Fibroblast of lung (primary cell): ENCODE measurements at regions not wholly inside any gene's neighbourhood (a gene's known extent, or its start where the extent isn't known, plus 50 kb on each side); places are given as distances from the start of the nearest gene placed in this dataset.

Source experiments
- DNase-seq, 2 donors: peaks; one replicate each; pipeline versions ENCODE4 v3.0.0 to v3.0.0-alpha.2; 2010; ENCODE audit warnings: low read depth in 2 of 2
- H2AFZ ChIP-seq: 2 replicates; pipeline ENCODE4 v1.5.1; 2012; ENCODE audit warnings: low read length, control low read depth, inconsistent platforms
- H3K27ac ChIP-seq: 2 replicates; pipeline ENCODE4 v1.5.1; 2011; ENCODE audit warnings: low read length, control low read depth; ENCODE audit not compliant: insufficient read depth
- H3K27me3 ChIP-seq: 2 replicates; pipeline ENCODE4 v1.5.1; 2011; ENCODE audit warnings: mild to moderate bottlenecking, low read length; ENCODE audit not compliant: control insufficient read depth, insufficient read depth
- H3K36me3 ChIP-seq: 2 replicates; pipeline ENCODE4 v1.5.1; 2011; ENCODE audit warnings: low read length; ENCODE audit not compliant: control insufficient read depth, insufficient read depth
- H3K4me1 ChIP-seq: 2 replicates; pipeline ENCODE4 v1.5.1; 2011; ENCODE audit warnings: low read length; ENCODE audit not compliant: control insufficient read depth, insufficient read depth; ENCODE audit errors: extremely low read depth
- H3K4me2 ChIP-seq: 2 replicates; pipeline ENCODE4 v1.5.1; 2011; ENCODE audit warnings: low read length, control low read depth; ENCODE audit not compliant: insufficient read depth; ENCODE audit errors: extremely low read depth
- H3K4me3 ChIP-seq, 4 experiments: fragments of 200-600 bp in 1 of 4; sonication (generic) in 1 of 4; replicated peaks in 1 of 4; 2 replicates each; pipeline ENCODE4 v1.5.1; 2011 to 2016; ENCODE audit warnings: low read length in 4 of 4, low read depth in 3 of 4, mild to moderate bottlenecking in 3 of 4, control low read depth in 2 of 4, inconsistent platforms in 1 of 4, mixed read lengths in 1 of 4; ENCODE audit not compliant: insufficient read depth in 1 of 4; ENCODE audit errors: control extremely low read depth in 1 of 4
- H3K79me2 ChIP-seq: 2 replicates; pipeline ENCODE4 v1.5.1; 2012; ENCODE audit warnings: mild to moderate bottlenecking, low read length, inconsistent platforms; ENCODE audit not compliant: control insufficient read depth, insufficient read depth
- H3K9ac ChIP-seq: 2 replicates; pipeline ENCODE4 v1.5.1; 2011; ENCODE audit warnings: mild to moderate bottlenecking, low read length, control low read depth; ENCODE audit not compliant: insufficient read depth
- H3K9me3 ChIP-seq: 2 replicates; pipeline ENCODE4 v1.5.1; 2012; ENCODE audit warnings: low read depth, low read length; ENCODE audit not compliant: control insufficient read depth, insufficient read depth
- H4K20me1 ChIP-seq: 2 replicates; pipeline ENCODE4 v1.5.1; 2011; ENCODE audit warnings: low read length; ENCODE audit not compliant: control insufficient read depth, insufficient read depth; ENCODE audit errors: extremely low read depth
- EZH2 ChIP-seq: IDR thresholded peaks from 2 replicates; pipeline ENCODE4 v1.5.1; 2012; ENCODE audit warnings: low read length, control low read depth, mild to moderate bottlenecking; ENCODE audit errors: missing control alignments
- TF ChIP-seq, protein P1 (sequence below), 2 donors: IDR thresholded peaks in 1 of 2; conservative IDR thresholded peaks in 1 of 2; 1 replicate in 1 of 2; 2 replicates in 1 of 2; pipeline ENCODE4 v1.5.1; 2011 to 2012; ENCODE audit warnings: low read length in 2 of 2, control low read depth in 1 of 2, inconsistent platforms in 1 of 2, low read depth in 1 of 2, mild to moderate bottlenecking in 1 of 2

GRCh38 chr21:20649231-20649630 is 349.0 kb upstream of the NCAM2 start:
- Histone ChIP-seq H4K20me1 (no peaks in the 10 kb centered on the region), H3K4me3 (no peak overlapping the region), H3K27ac (no peak overlapping the region), H3K36me3 (no peaks in the 10 kb centered on the region), H3K9me3 (no peaks in the 10 kb centered on the region), H3K4me1 (no peaks in the 10 kb centered on the region), H3K27me3 (no peaks in the 10 kb centered on the region), H3K4me2 (no peak overlapping the region), H3K79me2 (no peaks in the 10 kb centered on the region), H2AFZ (no peak overlapping the region), H3K9ac (no peak overlapping the region)
- DNase-seq = no peak
- TF ChIP-seq, protein P1, sequence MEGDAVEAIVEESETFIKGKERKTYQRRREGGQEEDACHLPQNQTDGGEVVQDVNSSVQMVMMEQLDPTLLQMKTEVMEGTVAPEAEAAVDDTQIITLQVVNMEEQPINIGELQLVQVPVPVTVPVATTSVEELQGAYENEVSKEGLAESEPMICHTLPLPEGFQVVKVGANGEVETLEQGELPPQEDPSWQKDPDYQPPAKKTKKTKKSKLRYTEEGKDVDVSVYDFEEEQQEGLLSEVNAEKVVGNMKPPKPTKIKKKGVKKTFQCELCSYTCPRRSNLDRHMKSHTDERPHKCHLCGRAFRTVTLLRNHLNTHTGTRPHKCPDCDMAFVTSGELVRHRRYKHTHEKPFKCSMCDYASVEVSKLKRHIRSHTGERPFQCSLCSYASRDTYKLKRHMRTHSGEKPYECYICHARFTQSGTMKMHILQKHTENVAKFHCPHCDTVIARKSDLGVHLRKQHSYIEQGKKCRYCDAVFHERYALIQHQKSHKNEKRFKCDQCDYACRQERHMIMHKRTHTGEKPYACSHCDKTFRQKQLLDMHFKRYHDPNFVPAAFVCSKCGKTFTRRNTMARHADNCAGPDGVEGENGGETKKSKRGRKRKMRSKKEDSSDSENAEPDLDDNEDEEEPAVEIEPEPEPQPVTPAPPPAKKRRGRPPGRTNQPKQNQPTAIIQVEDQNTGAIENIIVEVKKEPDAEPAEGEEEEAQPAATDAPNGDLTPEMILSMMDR (conservative IDR thresholded peaks at IDR 0.05 in 1 of 2, IDR thresholded peaks at IDR 0.05 in 1 of 2; ENCODE audit: low read depth in 1 of 2, low read length in 2 of 2) = no peak
- no peak for TF ChIP-seq EZH2

DNA sequence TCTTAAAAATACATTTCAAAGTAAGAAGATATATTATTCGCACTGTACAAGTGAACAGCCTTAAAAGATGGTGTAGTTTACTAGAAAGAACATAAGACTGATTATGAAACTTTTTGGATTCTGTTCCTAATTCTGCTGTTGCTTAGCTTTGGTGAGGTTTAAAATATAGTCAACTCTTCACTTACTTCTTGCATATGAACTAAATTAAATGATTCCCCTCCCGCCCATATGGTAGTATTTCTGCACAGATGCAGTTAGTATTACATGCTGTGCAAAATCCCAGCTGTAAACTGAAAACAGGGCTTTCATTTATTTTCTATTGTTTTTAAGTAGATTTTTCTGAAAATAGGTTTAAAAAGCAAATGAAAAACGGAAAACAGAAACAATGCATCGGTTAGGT is 345.4 kb upstream of the NCAM2 start:
- no peak overlapping the region for H3K4me2 ChIP-seq
- no peak overlapping the region for H3K27ac ChIP-seq
- no peak overlapping the region for H2AFZ ChIP-seq
- H3K4me1 ChIP-seq = no peaks in the 10 kb centered on the region
- no peaks in the 10 kb centered on the region for H3K79me2 ChIP-seq
- H3K27me3 ChIP-seq = no peaks in the 10 kb centered on the region
- H4K20me1 ChIP-seq = no peaks in the 10 kb centered on the region
- H3K9me3 ChIP-seq = no peaks in the 10 kb centered on the region
- no peaks in the 10 kb centered on the region for H3K36me3 ChIP-seq
- no peak overlapping the region for H3K9ac ChIP-seq
- no peak for TF ChIP-seq EZH2
- TF ChIP-seq, protein P1 (conservative IDR thresholded peaks at IDR 0.05 in 1 of 2, IDR thresholded peaks at IDR 0.05 in 1 of 2; ENCODE audit: low read depth in 1 of 2, low read length in 2 of 2) = no peak
- DNase-seq = no peak
- H3K4me3 ChIP-seq = no peak overlapping the region

DNA sequence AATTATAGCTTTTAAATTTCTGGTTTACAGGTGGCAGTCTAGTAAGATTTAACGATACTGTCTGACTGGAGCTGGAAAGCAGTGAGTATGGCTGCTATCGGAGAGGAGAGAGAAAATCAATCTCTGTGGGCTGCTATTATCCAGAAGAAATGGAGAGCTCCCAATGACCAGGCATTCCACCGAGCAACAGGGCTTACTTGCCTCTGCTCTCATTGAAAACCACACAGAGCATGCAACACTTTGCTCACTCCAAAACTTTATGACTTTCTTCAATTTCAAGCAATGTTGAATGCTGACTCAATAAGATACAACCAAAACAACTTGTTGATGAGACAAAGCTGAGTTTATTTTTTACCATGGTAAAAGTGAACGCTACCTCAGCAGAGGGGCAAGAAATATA is 337.0 kb upstream of the NCAM2 start:
- no peak for TF ChIP-seq EZH2
- TF ChIP-seq, protein P1 (conservative IDR thresholded peaks at IDR 0.05 in 1 of 2, IDR thresholded peaks at IDR 0.05 in 1 of 2; ENCODE audit: low read depth in 1 of 2, low read length in 2 of 2) = no peak
- no peak overlapping the region for H3K27ac ChIP-seq
- H3K4me2 ChIP-seq = no peak overlapping the region
- H2AFZ ChIP-seq = no peak overlapping the region
- DNase-seq = no peak
- H3K9me3 ChIP-seq = no peaks in the 10 kb centered on the region
- no peak overlapping the region for H3K4me3 ChIP-seq
- no peaks in the 10 kb centered on the region for H3K79me2 ChIP-seq
- no peaks in the 10 kb centered on the region for H3K4me1 ChIP-seq
- H3K9ac ChIP-seq = no peak overlapping the region
- no peaks in the 10 kb centered on the region for H3K36me3 ChIP-seq
- H3K27me3 ChIP-seq = no peaks in the 10 kb centered on the region
- H4K20me1 ChIP-seq = no peaks in the 10 kb centered on the region
